CMK (cell line): ENCODE measurements at regions not wholly inside any gene's neighbourhood (a gene's known extent, or its start where the extent isn't known, plus 50 kb on each side); places are given as distances from the start of the nearest gene placed in this dataset.
"Not testable (repeated sequence)": the region's sequence is repeated elsewhere in the genome, so short reads cannot be mapped to it uniquely, and the experiment has no call there.

ENCODE experiments used
- DNase-seq: peaks from one replicate; pipeline ENCODE4 v3.0.0-alpha.2; 2010; ENCODE audit warnings: low read depth

DNA sequence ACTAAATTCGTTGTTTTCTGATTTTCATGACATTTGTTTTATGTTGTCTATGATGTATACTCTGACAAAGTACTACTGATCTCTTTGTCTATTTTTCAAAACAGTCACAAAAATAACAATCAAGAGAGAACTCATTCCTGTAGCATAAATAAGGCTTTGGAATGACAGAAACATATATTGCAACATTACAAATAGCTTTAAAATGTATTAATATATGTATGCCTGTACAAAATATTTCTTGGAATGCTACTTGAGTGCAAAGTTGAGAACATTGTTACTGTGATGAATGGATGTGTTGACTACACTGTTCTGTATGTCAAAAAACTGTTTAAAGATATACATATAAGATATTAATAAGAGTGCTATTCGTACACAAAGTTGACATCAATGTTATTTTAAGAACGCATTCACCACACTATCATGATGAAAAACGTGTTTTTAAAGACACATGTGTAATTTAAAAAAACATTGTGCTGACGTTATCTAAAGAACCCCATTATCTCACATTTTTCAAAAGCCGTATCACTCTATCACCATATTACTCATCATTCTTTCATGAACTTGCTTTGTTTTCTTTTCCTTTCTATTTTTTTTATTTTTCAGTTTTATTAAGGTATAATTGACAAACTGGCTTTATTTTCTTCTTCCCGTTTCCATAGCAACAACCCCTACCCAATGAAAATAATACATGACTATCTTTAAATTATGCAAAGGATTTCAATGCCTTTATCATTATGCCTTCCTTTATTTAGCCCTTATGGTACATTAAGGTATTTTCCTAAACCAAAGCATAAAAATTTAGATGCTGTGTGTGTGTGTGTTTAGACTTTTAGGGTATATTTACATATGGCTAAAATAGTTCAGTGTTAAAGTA lies 918.8 kb downstream of the SLITRK1 start:
- no peak for DNase-seq

DNA sequence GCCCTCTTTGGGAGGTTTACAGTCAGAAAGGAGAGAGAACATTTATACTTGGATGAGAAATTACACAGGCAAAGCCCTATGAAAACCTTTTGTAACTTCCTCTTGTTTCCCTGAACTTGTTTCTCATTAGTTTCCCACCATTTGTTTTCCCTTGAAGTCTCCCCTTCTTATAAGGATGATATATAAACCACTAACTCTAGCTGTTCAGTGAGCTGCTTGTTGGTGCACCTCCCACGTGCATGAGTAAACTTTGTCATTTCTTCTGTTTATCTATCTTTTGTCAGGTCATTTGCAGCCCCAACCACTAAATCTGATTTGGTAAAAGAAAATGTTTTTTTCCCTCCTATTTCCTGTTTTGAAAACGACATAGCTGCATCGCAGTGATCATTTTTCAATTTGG lies 919.9 kb downstream of the SLITRK1 start:
- DNase-seq = no peak

DNA sequence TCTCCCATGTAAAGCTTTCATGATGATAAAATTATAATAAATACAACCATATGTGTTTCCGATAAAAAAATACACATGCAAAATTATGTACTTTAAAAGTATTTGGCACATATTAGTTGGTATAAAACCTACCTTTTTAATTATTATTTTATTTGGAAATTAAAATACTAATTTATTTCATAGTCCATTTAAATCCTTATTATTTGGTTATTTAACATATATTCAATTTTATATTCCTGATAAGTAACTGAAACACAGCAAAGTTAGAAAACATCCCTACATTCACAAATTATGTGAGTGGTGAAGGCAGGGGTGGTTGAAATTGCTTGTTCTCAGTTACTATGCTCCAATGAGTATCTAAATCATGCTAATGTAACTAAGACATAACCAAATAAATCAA lies 920.5 kb downstream of the SLITRK1 start:
- DNase-seq = no peak

DNA sequence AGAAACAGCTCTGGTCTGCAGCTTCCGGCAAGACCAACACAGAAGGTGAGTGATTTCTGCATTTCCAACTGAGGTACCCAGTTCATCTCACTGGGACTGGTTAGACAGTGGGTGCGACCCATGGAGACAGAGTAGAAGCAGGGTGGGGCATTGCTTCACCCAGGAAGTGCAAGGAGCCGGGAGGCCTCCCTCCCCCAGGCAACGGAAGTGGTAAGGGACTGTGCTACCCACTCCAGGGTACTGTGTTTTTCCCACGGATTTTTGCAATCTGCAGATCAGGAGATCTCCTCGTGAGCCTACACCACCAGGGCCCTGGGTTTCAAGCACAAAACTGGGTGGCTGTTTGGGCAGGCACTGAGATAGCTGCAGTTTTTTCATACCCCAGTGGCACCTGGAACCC lies 929.9 kb downstream of the SLITRK1 start:
- not testable (repeated sequence) for DNase-seq

DNA sequence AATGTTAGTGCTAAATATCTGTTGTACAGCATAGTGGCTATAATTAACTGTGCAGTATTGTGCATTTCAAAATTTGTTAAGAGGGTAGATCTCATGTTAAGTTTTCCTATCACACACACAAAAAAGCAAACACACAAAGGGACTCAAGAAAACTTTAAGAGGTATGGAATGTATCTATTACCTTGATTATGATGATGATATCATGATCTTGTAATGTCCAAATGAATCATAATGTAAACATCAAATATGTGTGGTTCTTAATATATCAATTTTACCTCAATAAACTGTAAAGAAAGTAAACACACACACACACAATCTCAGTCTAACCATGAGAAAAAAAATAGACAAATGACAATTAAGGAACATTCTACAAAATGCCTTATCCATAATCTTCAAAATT lies 934.6 kb downstream of the SLITRK1 start:
- DNase-seq = no peak

DNA sequence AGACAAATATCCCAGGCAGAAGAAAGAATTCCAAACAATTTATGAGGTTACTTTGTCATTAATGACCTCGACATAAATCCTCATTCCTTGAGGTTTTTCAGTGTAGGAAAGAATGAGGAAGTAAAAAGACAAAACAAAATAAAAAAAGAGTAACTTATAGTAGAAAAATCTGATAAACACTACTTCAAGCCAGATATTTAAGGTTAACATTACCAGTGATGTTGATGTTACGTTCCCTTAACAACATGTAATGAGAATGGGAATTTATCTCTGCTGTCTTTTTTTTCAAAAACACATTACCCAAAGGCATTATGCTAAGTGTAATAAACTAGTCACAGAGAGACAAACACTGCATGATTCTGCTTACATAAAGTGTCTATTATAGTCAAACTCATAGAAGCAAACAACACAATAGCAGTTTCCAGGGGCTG lies 935.1 kb downstream of the SLITRK1 start:
- DNase-seq = no peak

DNA sequence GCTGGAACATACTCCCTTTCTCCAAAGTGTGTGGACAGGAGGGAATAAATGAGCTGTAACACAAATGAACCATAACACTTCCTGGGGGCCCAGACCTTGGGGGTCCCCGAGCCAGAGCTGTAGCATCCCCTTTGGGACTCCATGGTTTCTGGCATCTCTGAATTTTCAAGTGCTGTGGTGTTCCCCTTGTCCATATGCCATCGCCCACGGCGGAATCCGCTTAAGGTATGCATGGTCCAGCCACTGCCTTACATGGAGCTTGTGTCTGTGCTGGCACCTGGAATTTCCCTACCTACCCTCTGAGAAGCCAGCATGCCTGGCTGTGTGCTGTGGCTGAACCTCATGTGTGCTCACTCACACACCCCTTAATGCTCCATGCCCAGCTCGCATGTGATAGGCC lies 943.6 kb downstream of the SLITRK1 start:
- DNase-seq = no peak

DNA sequence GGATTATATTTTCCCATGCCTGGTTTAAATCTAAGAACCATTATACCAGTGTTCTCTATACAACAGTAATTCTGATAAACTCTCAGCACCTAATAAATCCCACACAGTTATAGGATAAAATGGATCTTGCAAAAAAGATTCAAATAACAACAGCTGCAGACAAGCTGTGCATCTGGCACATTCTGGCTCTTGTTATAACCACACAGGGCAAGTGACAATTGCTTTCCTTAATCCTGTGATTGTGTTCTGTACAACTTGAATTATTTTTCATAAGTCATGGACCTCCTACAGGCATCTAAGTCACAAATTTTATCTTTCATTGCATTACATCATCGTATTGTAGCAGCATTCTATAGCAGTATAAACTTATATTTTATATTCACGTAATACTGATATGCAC lies 948.3 kb downstream of the SLITRK1 start:
- DNase-seq = no peak

DNA sequence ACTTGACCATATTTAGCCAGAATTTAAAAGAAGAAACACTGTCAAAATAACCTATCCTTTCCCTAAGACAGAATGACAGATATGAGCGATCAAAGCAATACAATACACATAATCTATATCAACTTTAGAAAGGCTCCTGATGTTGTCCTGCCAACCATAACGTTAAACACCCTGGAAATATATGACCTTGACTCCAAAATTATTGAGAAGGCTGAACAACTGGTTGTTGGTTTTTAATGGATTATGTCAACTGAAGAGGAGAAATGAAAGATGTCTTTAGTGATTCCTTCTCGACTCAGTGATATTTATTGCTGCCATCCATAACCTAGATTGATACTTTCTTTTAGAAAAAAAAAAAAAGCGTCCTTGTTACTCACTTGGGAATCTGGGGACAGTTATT lies 957.2 kb downstream of the SLITRK1 start:
- DNase-seq = no peak

DNA sequence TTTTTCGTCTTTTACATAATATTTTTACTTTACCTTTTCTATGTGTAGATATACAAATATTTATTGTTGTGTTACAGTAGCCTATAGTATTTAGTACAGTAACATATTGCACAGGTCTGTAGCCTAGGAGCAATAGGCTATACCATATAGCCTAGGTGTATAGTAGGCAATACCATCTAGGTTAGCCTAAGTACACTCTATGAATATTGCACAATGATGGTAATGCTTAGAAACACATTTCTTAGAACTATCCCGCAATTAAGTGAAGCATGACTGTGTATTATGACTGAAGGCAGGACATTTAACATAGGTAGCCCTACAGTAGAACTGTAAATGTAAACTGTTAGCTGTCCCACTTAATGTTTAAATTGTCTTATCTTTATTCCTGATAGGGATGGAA lies 964.3 kb downstream of the SLITRK1 start:
- no peak for DNase-seq

DNA sequence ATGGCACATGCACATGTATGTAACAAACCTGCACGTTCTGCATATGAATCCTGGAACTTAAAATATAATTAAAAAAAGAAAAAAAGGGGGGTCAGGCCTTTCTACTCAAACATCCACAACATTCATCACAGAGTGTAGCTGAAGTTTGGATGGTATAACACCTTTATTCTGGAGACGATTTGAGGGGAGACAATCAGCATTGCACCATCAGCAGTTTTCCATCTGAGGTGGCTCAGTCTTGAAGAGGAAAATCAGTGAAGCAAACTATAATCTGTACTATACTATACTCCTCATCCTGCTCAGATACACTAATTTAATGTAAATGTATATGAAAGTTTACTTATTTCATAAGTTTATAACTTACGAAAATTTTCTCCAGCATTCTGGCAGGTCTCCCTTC lies 969.7 kb downstream of the SLITRK1 start:
- no peak for DNase-seq

DNA sequence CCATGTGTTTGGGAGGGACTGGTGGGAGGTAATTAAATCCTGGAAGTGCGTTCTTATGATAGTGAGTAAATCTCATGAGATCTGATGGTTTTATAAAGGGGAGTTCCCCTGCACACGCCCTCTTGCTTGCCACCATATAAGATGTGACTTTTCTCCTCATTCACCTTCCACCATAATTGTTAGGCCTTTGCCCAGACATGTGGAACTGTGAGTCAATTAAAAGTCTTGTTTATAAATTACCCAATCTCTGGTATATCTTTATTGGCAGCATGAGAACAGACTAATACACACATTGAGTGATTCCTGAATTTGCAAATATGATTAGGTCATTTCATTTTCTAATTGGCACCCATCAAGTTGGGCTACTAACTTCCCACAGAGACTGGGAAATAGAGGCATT lies 977.2 kb downstream of the SLITRK1 start:
- no peak for DNase-seq

DNA sequence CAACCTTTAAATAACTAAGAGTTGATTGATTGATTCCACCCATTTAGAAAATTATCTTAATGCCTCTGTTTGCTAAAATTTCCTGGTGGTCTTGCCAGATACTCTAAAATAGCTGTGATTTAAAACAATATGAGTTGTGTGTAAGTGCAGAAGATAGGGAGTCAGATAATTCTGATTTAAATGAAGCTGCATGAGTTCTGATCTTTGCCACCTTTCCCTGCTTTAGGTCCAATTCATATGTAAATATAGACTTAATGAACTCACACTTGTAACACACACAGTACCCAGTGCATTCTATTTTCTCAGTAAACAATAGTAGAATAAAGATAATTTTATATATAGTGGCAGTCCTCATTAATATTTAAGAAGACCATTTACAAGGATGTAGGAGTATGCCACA lies 981.8 kb downstream of the SLITRK1 start:
- DNase-seq = no peak

DNA sequence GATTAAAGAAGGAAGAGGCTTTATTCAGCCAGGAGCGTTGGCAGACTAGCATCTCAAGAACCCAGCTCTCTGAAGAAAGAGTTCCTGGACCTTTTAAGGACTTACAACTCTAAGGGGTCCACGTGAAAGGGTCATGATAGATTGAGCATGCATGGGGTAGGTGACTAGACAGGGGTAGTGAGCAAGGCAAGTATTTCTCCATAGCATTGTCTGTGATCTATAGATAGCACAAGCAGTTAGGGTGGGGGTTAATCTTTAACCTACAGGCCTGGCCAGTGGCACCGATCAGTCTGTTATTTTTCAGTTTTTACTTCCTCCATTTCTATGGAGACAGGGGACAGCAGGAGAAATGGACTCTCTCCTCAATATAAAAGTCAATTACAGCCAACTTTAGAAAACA lies 983.7 kb downstream of the SLITRK1 start:
- no peak for DNase-seq

DNA sequence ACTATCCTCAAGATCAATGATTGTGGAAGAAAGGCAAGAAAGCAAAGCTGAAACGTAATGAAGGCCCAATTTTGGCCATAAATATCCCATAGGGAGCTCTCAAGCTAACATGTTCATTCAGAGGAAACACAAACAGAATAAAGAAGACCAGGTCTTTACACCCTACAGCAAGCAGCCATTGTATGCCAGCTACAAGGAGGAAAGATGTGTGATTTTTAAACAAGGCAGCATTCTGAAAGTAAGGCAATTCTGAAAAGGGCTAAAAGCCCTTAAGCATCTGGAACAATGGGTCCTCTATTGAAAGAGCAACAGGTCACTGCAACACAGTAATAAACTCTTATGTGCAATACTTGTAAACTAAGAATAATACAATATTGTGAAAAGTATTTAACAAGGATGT lies 1002.4 kb downstream of the SLITRK1 start:
- no peak for DNase-seq

DNA sequence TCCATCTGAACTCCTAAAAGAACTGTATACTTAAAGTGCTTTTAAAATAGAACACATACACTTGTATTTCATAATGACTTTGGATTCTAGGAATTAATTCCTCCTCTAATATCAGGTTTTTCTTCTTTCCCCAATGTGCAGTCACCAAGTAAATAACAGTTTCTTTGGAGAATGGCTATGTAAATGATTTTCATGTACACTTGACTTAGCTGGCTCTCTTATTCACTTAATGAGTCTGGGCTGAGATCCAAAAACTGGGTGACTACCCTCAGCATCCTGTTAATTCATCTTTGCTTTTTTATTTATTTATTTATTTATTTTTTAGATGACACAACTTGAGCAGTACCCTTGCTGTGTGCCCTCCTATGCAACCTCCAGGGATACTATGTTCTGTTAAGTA lies 1003.7 kb downstream of the SLITRK1 start:
- DNase-seq = no peak

DNA sequence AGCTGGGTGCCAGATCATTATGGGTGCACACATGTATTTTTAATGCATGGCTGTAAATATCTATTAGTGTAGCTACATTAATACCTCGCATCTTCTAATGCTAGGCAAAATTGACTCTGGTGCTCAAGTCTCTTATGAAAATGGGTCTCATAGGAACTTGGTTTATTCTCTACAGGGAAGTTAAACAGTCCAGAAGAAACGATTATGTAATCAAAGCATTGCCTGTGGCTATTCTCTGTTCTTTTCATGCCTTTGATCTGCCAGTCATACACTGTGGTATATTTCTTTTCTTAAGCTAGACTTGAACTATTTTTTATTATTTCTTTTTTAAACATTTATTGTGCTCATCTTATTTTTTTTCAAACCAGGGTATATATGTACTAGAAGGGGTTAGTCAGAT lies 1015.0 kb downstream of the SLITRK1 start:
- no peak for DNase-seq

DNA sequence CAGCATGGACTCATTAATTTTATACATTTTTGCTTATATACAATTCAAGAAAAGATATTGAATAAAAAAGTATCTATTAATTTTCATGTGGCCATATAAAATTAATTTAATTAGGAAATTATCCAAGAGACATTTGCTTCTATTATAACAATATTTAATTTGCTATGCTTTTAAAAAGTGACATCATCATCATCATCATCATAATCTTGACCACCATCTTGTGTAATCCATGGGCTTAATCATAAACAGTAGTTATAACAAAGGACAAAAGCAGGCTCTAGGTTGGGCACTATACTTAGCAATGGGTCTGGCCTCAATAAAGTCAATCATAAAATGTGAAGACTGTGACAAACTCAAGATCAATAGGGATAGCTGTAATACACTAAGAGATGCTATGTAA lies 1031.6 kb downstream of the SLITRK1 start:
- DNase-seq = no peak

DNA sequence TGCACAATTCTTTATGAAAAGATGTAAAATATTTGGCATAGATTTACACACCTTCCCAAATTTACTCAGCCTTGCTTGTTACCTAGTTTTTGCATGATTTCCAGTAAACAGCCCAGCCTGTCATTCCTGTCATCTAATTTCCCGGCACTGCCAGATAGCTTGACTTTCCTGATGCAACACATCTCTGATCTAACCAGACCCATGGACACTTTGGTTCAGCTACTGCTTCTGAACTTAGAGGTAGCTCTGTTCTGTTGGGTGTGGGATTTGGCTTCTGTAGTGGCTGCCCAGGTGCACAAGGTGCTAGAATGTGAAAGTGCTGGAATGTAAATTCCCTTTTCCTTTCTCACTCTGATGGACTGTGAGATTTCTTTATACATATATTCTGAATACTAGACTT lies 1033.5 kb downstream of the SLITRK1 start:
- DNase-seq = no peak

DNA sequence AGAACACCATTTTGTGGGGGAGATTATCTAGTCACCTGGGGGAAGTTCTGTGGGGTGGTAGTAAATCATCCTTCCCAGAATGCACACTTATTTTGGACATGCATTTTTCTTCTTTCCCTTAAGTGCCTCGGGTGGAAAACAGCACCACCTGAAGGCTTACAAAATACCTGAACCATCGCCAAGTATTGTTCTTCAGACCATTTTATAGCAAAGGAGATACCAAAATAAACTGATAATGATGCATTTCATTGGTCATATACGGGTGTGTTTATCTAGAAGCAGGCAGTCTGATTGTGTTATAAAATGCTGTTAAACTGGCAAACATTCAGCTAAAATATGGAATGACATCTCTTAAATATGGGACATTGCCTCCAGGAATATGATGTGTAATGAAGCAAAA lies 1034.7 kb downstream of the SLITRK1 start:
- no peak for DNase-seq

DNA sequence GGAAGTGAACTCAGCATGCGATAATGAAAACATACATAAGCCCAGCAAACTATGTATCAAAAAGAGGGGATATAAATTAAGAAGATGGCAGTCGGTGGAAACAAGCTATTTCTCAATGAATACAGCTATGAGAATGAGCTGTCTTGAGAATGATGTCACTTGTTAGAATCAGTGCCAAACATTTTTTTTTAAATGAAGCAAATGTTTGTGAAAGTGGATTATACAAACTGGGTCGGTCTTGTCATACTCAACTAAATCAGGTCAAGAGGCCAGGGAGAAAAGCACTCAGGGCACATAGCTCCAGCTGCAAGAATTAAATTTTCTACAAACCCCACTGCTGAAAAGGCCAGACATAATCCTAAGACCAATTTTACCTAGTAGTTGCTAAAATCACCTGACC lies 1048.4 kb downstream of the SLITRK1 start:
- DNase-seq = no peak

DNA sequence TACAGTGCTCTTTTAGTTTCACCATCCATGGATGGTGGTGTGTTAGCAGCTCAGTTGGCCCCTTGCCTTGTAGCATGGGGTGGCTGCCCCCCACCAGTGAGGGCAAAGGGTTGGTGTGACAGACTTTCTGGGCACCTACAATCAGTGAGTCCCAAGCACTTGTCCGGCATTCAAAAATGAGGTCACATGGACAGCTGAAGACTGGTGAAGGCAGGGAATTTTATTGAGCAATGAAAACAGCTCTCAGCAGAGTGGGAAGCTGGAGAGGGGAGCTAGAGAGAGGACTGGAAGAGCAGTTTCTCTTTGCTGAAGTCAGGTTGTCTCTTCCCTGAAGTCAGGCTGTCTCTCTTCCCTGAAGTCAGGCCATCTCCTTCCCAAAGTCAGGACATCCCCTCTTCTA lies 1053.2 kb downstream of the SLITRK1 start:
- DNase-seq = no peak

DNA sequence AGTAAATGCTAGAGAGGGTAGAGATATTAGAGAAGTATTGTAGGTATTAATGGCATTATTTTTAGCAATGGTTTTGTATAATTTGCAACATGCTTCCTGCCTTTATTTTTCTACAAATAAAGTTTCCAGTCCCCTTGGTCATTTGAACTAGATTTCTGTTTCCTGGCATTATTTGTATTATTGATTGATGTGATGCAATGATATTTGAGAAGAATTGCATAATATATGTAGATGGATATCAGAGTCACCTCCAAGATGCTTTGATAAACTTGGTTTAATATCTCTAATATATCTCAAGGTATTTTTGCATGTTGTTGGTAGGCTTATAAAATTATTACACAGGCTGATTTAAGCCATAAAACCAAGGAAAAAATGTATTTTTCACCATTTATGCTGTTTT lies 1054.5 kb downstream of the SLITRK1 start:
- DNase-seq = no peak

DNA sequence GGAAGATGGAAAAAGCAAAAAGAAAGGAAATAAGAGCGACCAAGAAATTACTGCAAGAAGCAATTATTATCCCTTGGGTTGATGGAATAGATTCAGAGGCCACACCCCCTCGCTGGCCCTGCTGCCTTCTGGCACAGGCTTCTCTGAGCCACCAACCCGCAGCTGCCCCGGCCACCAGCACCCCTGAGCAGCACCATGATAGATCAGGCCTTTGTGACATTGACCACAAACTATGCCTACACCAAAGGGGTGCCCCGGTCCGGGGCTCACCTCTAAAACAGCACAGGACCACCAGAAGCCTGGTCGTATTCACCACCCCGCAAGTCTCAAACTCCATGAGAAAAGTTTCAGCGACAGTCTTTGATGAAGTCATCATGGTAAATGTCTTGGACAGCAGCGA lies 1059.3 kb downstream of the SLITRK1 start:
- no peak for DNase-seq
